ENCODE measurements at regions not wholly inside any gene's neighbourhood (a gene's known extent, or its start where the extent isn't known, plus 50 kb on each side); places are given as distances from the start of the nearest gene placed in this dataset.

- intact Hi-C loops (cut with DNase I) = no loop called here
- ATAC-seq (no peak), DNase-seq (no peak)
- H3K4me3 ChIP-seq = no peak overlapping the region
- H3K27ac ChIP-seq = no peak overlapping the region
- no peaks in the 10 kb centered on the region for H3K36me3 ChIP-seq (replicated peaks in 1 of 2; ENCODE audit: insufficient read depth in 1 of 2, low read depth in 2 of 2)
- no peaks in the 10 kb centered on the region for H3K27me3 ChIP-seq
- 53 to 57% methylated on average over 4 of the region's 4 CpGs for WGBS, 2 donors
- no peaks in the 10 kb centered on the region for H3K4me1 ChIP-seq
- H3K9me3 ChIP-seq = no peaks in the 10 kb centered on the region
- TF ChIP-seq POLR2A (IDR thresholded peaks at IDR 0.05) = no peak
- no peak for TF ChIP-seq CTCF (IDR thresholded peaks at IDR 0.05)
These were observed 251.1 kb upstream of the ITM2A start for GRCh38 chrX:79618280-79618679.

DNA sequence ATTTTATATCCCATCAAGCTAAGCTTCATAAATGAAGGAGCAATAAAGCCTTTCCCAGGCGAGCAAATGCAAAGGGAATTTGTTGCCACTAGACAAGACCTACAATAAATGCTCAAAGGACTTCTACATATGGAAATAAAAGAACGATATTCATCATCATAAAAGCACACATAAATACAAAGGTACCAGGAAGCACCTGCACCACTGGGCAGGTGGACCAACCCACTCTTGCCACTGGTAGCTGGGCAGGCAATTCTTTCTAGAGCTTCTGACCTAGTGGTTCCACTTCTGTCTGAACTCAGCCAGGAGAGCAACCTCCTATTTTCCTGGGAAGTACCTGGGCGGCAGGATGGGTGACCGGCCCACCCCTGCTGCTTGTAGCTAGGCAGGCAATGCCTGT is 237.2 kb upstream of the ITM2A start:
- Histone ChIP-seq H3K4me1 (no peaks in the 10 kb centered on the region), H3K27ac (no peak overlapping the region), H3K36me3 (replicated peaks in 1 of 2; ENCODE audit: insufficient read depth in 1 of 2, low read depth in 2 of 2) (no peaks in the 10 kb centered on the region), H3K4me3 (no peak overlapping the region), H3K27me3 (no peaks in the 10 kb centered on the region), H3K9me3 (no peaks in the 10 kb centered on the region)
- ATAC-seq (no peak), DNase-seq (no peak)
- WGBS, 2 donors = 58 to 79% methylated on average over 4 of the region's 4 CpGs
- intact Hi-C loops (cut with DNase I) = no loop called here
- TF ChIP-seq POLR2A (IDR thresholded peaks at IDR 0.05) (no peak), CTCF (IDR thresholded peaks at IDR 0.05) (no peak)

- Histone ChIP-seq H3K4me1 (no peaks in the 10 kb centered on the region), H3K9me3 (no peaks in the 10 kb centered on the region), H3K36me3 (replicated peaks in 1 of 2; ENCODE audit: insufficient read depth in 1 of 2, low read depth in 2 of 2) (no peaks in the 10 kb centered on the region), H3K27ac (no peak overlapping the region), H3K27me3 (no peaks in the 10 kb centered on the region), H3K4me3 (no peak overlapping the region)
- intact Hi-C loops (cut with DNase I) = no loop called here
- TF ChIP-seq CTCF (IDR thresholded peaks at IDR 0.05) (no peak), POLR2A (IDR thresholded peaks at IDR 0.05) (no peak)
- DNase-seq = no peak
- WGBS, 2 donors = 20 to 33% methylated on average over 1 to 3 of the region's 3 CpGs
- no peak for ATAC-seq
These were observed 234.4 kb upstream of the ITM2A start for GRCh38 chrX:79601341-79602131.

GRCh38 chrX:79592259-79592658 is 225.1 kb upstream of the ITM2A start:
- H3K4me3 ChIP-seq = no peak overlapping the region
- no peaks in the 10 kb centered on the region for H3K36me3 ChIP-seq (replicated peaks in 1 of 2; ENCODE audit: insufficient read depth in 1 of 2, low read depth in 2 of 2)
- no peak for DNase-seq
- WGBS, 2 donors = 7 to 23% methylated on average over 3 of the region's 3 CpGs
- no peak for ATAC-seq
- H3K9me3 ChIP-seq = no peaks in the 10 kb centered on the region
- no peaks in the 10 kb centered on the region for H3K4me1 ChIP-seq
- H3K27ac ChIP-seq = no peak overlapping the region
- H3K27me3 ChIP-seq = no peaks in the 10 kb centered on the region
- intact Hi-C loops (cut with DNase I) = no loop called here
- no peak for TF ChIP-seq CTCF (IDR thresholded peaks at IDR 0.05)
- no peak for TF ChIP-seq POLR2A (IDR thresholded peaks at IDR 0.05)

DNA sequence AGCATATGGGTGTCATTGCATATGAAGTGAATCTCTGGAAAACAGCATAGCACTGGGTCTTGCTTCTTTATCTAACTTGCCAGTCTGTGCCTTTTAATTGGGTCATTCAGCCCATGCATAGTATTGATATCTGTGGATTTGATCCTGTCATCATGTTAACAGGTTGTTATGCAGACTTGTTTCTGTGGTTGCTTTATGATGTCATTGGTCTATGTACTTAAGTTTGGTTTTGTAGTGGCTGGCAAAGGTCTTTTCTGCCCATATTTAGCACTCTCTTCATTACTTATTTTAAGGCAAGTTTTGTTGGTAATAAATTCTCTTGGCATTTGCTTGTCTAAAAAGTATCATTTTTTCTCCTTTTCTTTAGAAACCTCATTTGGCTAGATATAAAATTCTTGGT is 221.1 kb upstream of the ITM2A start:
- no peaks in the 10 kb centered on the region for H3K27me3 ChIP-seq
- H3K9me3 ChIP-seq = no peaks in the 10 kb centered on the region
- TF ChIP-seq POLR2A (IDR thresholded peaks at IDR 0.05) (no peak), CTCF (IDR thresholded peaks at IDR 0.05) (no peak)
- intact Hi-C loops (cut with DNase I) = no loop called here
- H3K27ac ChIP-seq = no peak overlapping the region
- no peak for ATAC-seq
- no peaks in the 10 kb centered on the region for H3K36me3 ChIP-seq (replicated peaks in 1 of 2; ENCODE audit: insufficient read depth in 1 of 2, low read depth in 2 of 2)
- no peak for DNase-seq
- no peaks in the 10 kb centered on the region for H3K4me1 ChIP-seq
- no peak overlapping the region for H3K4me3 ChIP-seq
